GM13977 (cell line): ENCODE measurements at regions not wholly inside any gene's neighbourhood (a gene's known extent, or its start where the extent isn't known, plus 50 kb on each side); places are given as distances from the start of the nearest gene placed in this dataset.
"Not testable (repeated sequence)": the region's sequence is repeated elsewhere in the genome, so short reads cannot be mapped to it uniquely, and the experiment has no call there.

Source experiments
- DNase-seq: peaks from one replicate; pipeline ENCODE4 v3.0.0; 2012; ENCODE audit warnings: low spot score
- CTCF ChIP-seq: IDR thresholded peaks from 2 replicates; pipeline ENCODE4 v1.5.1; 2012; ENCODE audit warnings: mild to moderate bottlenecking, control low read depth; ENCODE audit not compliant: insufficient read depth; ENCODE audit errors: extremely low read depth, missing control alignments
- in situ Hi-C: fragments of 300-500 bp; cut with MboI; formaldehyde crosslinking; loops from one replicate; pipeline ENCODE4 v1.12.0; 2022; ENCODE audit warnings: low sequenced_read_pairs, low pct_unique_long_range_greater_than_20kb, mixed read lengths, inconsistent platforms; ENCODE audit not compliant: unreplicated experiment

- in situ Hi-C loops, DNase-seq: not testable (repeated sequence)
These were observed 75.6 kb downstream of the MRPL39 start for GRCh38 chr21:25531538-25532250.

GRCh38 chr21:25528515-25528914 is 78.8 kb downstream of the MRPL39 start:
- TF ChIP-seq CTCF: no peak
- in situ Hi-C loops: no loop called here
- DNase-seq: no peak

GRCh38 chr21:25518491-25518911 is 88.8 kb downstream of the MRPL39 start:
- DNase-seq: no peak
- in situ Hi-C loops: no loop called here
- no peak for TF ChIP-seq CTCF

GRCh38 chr21:25515484-25516405 is 91.5 kb downstream of the MRPL39 start:
- TF ChIP-seq CTCF: no peak
- no peak for DNase-seq
- in situ Hi-C loops: no loop called here

- no peak for DNase-seq
- no peak for TF ChIP-seq CTCF
- in situ Hi-C loops: no loop called here
These were observed 93.5 kb downstream of the MRPL39 start for GRCh38 chr21:25513810-25514209.

GRCh38 chr21:25512095-25513081 is 94.9 kb downstream of the MRPL39 start:
- no peak for TF ChIP-seq CTCF
- in situ Hi-C loops: no loop called here
- DNase-seq: no peak
